ENCODE measurements at regions not wholly inside any gene's neighbourhood (a gene's known extent, or its start where the extent isn't known, plus 50 kb on each side); places are given as distances from the start of the nearest gene placed in this dataset.

- TF ChIP-seq ZNF658 (tag by site-specific recombination; IDR thresholded peaks at IDR 0.05) (no peak), SALL2 (tag by site-specific recombination; IDR thresholded peaks at IDR 0.05; ENCODE audit: borderline replicate concordance) (no peak), ZBTB1 (tag by site-specific recombination; IDR thresholded peaks at IDR 0.05) (no peak), ZNF121 (tag by site-specific recombination; IDR thresholded peaks at IDR 0.05) (no peak), PRDM6 (tag by site-specific recombination; IDR thresholded peaks at IDR 0.05) (no peak), ZNF354C (tag by site-specific recombination; IDR thresholded peaks at IDR 0.05; ENCODE audit: borderline replicate concordance, low read depth) (no peak), ZNF660 (tag by site-specific recombination; IDR thresholded peaks at IDR 0.05) (no peak), ZNF140 (tag by site-specific recombination; IDR thresholded peaks at IDR 0.05) (no peak), ZNF830 (tag by site-specific recombination; IDR thresholded peaks at IDR 0.05; ENCODE audit: low read depth) (no peak), MYNN (tag by site-specific recombination; IDR thresholded peaks at IDR 0.05; ENCODE audit: borderline replicate concordance) (no peak)
- Histone ChIP-seq H3K9me3 (ENCODE audit: control insufficient read depth, insufficient read depth, low read depth, low read length) (no peaks in the 10 kb centered on the region), H3K27ac (ENCODE audit: extremely low read depth, low read depth, low read length) (no peak overlapping the region), H3K4me1 (ENCODE audit: control insufficient read depth, insufficient read depth, low read length) (peaks cover 8% of the 10 kb centered on the region), H3K36me3 (ENCODE audit: control insufficient read depth in 2 of 2, insufficient read depth in 1 of 2, low read length in 2 of 2) (no peaks in the 10 kb centered on the region), H3K4me3 (ENCODE audit: low read depth, low read length) (no peak overlapping the region)
- CTCF ChIA-PET: interaction anchor here (0.6 to 0.7 kb wide), 2 partner anchors 64 to 1907 kb away, joined by 3 to 4 read pairs; no protein-coding TSS in a partner anchor
- POLR2A ChIA-PET: no interaction called here
These were observed 509.5 kb downstream of the NTRK3 start for GRCh38 chr15:87747087-87747486.

- Histone ChIP-seq H3K27ac (ENCODE audit: extremely low read depth, low read depth, low read length) (no peak overlapping the region), H3K4me1 (ENCODE audit: control insufficient read depth, insufficient read depth, low read length) (peaks cover 3% of the 10 kb centered on the region; the same call in 1 of the 2 replicates), H3K4me3 (ENCODE audit: low read depth, low read length) (no peak overlapping the region), H3K9me3 (ENCODE audit: control insufficient read depth, insufficient read depth, low read depth, low read length) (no peaks in the 10 kb centered on the region), H3K36me3 (ENCODE audit: control insufficient read depth in 2 of 2, insufficient read depth in 1 of 2, low read length in 2 of 2) (no peaks in the 10 kb centered on the region)
- ChIA-PET CTCF (interaction anchor here (0.9 kb wide), 1 partner anchor 1892 kb away, joined by 3 read pairs; no protein-coding TSS in a partner anchor), POLR2A (no interaction called here)
- TF ChIP-seq ZNF529 (tag by site-specific recombination; IDR thresholded peaks at IDR 0.05; ENCODE audit: insufficient replicate concordance) (no peak), TCF7L2 (IDR thresholded peaks at IDR 0.05; ENCODE audit: borderline replicate concordance, low read depth, low read length) (peak; percentile 86), HIC1 (tag by site-specific recombination; IDR thresholded peaks at IDR 0.05) (0 out of 2 replicates have a peak, but pooled peaks have one; percentile 44)
These were observed 510.2 kb downstream of the NTRK3 start for GRCh38 chr15:87746333-87746732.

- ChIA-PET POLR2A (no interaction called here), CTCF (no interaction called here)
- Histone ChIP-seq H3K9me3 (ENCODE audit: control insufficient read depth, insufficient read depth, low read depth, low read length) (no peaks in the 10 kb centered on the region), H3K36me3 (ENCODE audit: control insufficient read depth in 2 of 2, insufficient read depth in 1 of 2, low read length in 2 of 2) (no peaks in the 10 kb centered on the region), H3K27ac (ENCODE audit: extremely low read depth, low read depth, low read length) (no peak overlapping the region), H3K4me3 (ENCODE audit: low read depth, low read length) (no peak overlapping the region), H3K4me1 (ENCODE audit: control insufficient read depth, insufficient read depth, low read length) (peaks cover 3% of the 10 kb centered on the region; the same call in 1 of the 2 replicates)
- TF ChIP-seq ZFP37 (tag by site-specific recombination; IDR thresholded peaks at IDR 0.05) (no peak), ZBTB8A (tag by site-specific recombination; IDR thresholded peaks at IDR 0.05) (no peak), ZNF26 (tag by site-specific recombination; IDR thresholded peaks at IDR 0.05) (no peak), ZNF202 (tag by site-specific recombination; IDR thresholded peaks at IDR 0.05; ENCODE audit: borderline replicate concordance) (no peak), PRDM2 (tag by site-specific recombination; IDR thresholded peaks at IDR 0.05; ENCODE audit: borderline replicate concordance) (no peak), ZNF391 (tag by site-specific recombination; IDR thresholded peaks at IDR 0.05; ENCODE audit: borderline replicate concordance, low read depth) (no peak), KLF7 (tag by site-specific recombination; IDR thresholded peaks at IDR 0.05; ENCODE audit: borderline replicate concordance) (no peak), ZNF223 (tag by site-specific recombination; IDR thresholded peaks at IDR 0.05) (no peak)
These were observed 511.7 kb downstream of the NTRK3 start for GRCh38 chr15:87744815-87745214.
